LHCN-M2 (cell line): ENCODE measurements at regions not wholly inside any gene's neighbourhood (a gene's known extent, or its start where the extent isn't known, plus 50 kb on each side); places are given as distances from the start of the nearest gene placed in this dataset.

Source experiments
- DNase-seq: peaks from one replicate; pipeline ENCODE4 v3.0.0-alpha.2; 2012; ENCODE audit warnings: low read depth

GRCh38 chr7:16061630-16062029 is 359.7 kb downstream of the CRPPA start:
- no peak for DNase-seq

GRCh38 chr7:16061011-16061410 is 360.3 kb downstream of the CRPPA start:
- no peak for DNase-seq

- DNase-seq = peak; percentile 37
These were observed 360.8 kb downstream of the CRPPA start for GRCh38 chr7:16060502-16060901.

DNA sequence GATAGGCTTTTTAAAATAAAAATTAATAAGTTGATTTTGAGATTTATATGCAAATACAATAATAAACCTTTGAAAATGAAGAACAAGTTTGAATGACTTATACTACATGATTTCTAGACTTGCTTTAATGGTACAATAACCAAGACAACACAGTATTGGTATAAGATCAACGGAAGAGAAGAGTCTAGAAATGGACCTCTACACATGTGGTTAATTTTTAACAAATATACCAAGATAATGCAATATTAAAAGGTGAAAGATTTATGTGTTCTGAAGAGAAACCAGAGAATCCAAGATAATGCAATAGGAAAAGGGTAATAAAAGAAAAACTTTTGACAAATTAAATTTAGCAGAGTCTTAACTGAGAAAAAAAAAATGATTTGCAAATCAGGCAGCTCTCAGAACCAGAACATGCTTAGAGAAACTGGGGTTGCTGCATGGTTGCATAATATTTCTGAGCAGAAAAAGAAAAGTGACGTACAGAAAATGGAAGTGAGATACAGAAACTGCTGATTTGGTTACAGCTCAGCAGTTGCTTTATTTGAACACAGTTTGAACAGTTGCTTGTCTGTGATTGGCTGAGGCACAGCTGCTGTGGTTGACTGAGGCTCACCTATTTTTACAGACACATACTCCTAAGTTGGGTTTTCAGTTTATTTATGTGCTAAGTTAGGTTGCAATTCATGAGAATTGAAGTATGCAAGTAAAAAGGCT is 365.9 kb downstream of the CRPPA start:
- no peak for DNase-seq

GRCh38 chr7:16051561-16052255 is 365.2 kb upstream of the MEOX2 start:
- peak; percentile 90 for DNase-seq

GRCh38 chr7:16046041-16046440 is 359.6 kb upstream of the MEOX2 start:
- peak; percentile 57 for DNase-seq

- DNase-seq = no peak
These were observed 358.8 kb upstream of the MEOX2 start for GRCh38 chr7:16045296-16045695.

- no peak for DNase-seq
These were observed 358.2 kb upstream of the MEOX2 start for GRCh38 chr7:16044645-16045044.

- DNase-seq = peak; percentile 68
These were observed 353.9 kb upstream of the MEOX2 start for GRCh38 chr7:16040346-16040745.

DNA sequence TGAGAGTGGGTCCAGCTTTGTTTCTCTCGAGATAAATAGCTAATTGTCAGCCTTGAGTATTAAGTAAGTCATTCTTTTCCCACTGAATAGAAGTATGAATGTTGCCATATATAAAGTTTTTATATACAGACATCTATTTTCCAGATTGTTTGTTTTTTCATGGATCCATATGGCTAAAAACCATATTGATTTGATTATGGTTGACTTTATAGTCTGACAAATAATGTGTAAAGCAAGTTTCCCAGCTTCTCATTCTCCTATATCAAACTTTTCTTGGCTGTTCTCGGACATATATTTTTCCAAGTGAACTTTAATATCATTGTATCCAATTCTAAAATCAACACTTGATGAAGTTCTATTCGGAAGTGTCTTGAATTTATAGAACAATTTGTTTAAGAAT is 352.4 kb upstream of the MEOX2 start:
- DNase-seq = no peak

- DNase-seq = no peak
These were observed 348.9 kb upstream of the MEOX2 start for GRCh38 chr7:16035392-16035791.

GRCh38 chr7:16034866-16035265 is 348.4 kb upstream of the MEOX2 start:
- no peak for DNase-seq

DNA sequence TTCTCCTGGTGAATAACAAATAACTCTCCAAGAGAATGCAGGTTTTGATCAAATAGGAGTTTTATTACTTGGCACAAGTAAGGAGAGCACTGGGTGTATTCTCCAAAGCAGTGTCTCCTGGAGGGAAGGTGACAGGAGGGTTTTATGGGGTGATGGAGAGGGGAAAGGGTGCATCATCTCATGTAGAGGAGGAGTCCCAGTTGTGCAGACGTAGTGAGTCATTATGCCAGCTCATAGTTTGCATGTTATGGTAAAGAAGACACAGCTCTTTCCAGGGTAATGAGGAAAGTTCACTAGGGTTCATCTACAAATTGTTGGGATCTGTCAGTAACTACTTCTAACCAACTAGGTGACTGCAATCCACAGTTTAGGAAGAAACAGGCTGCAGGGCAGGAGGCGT is 347.9 kb upstream of the MEOX2 start:
- peak; percentile 85 for DNase-seq

GRCh38 chr7:16033233-16033632 is 346.8 kb upstream of the MEOX2 start:
- no peak for DNase-seq

- DNase-seq = peak; percentile 75
These were observed 342.2 kb upstream of the MEOX2 start for GRCh38 chr7:16028636-16029035.

- DNase-seq = peak; percentile 97
These were observed 341.6 kb upstream of the MEOX2 start for GRCh38 chr7:16028103-16028502.

- peak; percentile 51 for DNase-seq
These were observed 340.9 kb upstream of the MEOX2 start for GRCh38 chr7:16027396-16027795.

DNA sequence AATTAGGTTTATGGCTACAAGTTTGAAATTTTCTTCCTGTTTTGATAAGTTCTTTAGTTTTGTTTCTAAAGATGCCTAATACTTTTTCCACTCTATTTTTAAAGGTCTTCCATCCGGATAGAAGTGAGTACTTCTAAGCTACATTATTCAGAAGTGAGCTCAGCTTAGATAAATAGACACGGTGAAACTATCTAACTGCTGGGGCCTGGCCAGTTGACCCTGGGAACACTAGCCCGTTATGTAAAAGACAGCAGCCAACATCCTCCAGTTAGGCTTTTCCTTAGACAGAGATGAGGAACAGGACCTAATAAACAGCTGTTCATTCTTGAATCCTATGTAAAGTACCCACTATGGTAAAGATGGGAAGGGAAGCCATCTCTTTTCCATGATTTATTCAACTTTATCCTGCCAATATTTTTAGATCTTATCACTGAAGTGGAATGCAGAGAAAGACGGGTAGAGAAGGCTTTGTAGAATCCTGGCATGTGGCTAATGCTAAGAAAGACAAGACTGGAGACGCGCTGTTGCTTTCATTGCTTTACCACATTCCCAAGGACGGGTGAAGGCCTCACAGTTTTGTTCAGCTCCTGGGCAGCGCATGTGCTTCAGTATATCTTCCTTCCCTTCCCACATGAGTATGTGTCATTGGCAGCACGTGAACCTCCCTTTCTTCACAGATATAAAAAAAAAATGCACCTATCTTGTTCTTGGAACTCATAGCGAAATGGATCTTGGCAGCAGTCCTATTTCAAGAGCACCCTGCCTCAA is 340.0 kb upstream of the MEOX2 start:
- DNase-seq = peak; percentile 72

DNA sequence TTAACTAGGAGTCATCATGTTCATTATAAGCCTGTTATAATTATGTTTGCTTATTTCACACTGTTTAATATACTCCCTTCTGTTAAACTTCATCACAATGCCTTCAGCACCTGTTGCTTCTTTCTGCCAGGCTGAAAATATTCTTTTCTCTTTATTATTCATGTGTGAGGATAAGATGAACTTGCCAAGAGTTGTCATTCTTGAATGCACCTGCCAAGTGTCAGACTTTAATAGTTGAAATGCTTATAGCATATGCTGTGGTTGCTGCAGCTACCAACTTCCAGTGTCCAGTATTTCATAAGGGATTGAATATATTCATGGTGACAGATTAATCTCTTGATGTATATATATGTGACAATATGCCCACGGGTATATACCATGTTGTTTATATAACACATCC is 339.2 kb upstream of the MEOX2 start:
- peak; percentile 76 for DNase-seq

- DNase-seq = no peak
These were observed 337.0 kb upstream of the MEOX2 start for GRCh38 chr7:16023503-16023902.

GRCh38 chr7:16023046-16023445 is 336.6 kb upstream of the MEOX2 start:
- DNase-seq = no peak

DNA sequence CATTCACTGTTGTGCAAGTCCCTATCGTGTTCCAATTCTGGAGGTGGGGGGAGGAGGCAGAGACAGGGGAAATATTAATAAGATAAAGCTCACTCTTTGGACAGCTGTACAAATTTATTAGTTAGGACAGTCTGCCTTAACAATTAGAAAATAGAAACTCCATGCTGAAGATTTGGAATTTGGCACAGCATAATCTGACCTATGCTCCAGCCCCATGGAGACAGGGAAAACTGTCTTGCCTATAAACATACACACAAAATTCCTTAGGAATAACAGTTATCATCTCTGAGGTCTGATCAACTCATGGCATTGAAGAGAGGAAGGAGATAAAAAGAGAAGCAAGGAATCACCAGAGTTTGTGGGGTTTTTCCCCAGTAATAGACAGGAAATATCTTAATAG is 335.4 kb upstream of the MEOX2 start:
- no peak for DNase-seq

GRCh38 chr7:16015981-16016380 is 329.5 kb upstream of the MEOX2 start:
- DNase-seq = no peak
